ENCODE measurements at regions not wholly inside any gene's neighbourhood (a gene's known extent, or its start where the extent isn't known, plus 50 kb on each side); places are given as distances from the start of the nearest gene placed in this dataset.

- Histone ChIP-seq H3K4me3 (replicated peaks; ENCODE audit: low read depth, low read length) (no peak overlapping the region), H3K36me3 (ENCODE audit: control insufficient read depth, insufficient read depth, low read length) (no peaks in the 10 kb centered on the region), H3K27me3 (replicated peaks; ENCODE audit: control insufficient read depth, insufficient read depth, low read length) (no peaks in the 10 kb centered on the region; the same call in none of the 2 replicates)
- DNase-seq (ENCODE audit: extremely low read depth, insufficient read length) = no peak
- TF ChIP-seq CTCF (IDR thresholded peaks at IDR 0.05; ENCODE audit: insufficient read depth, low read length, poor library complexity, severe bottlenecking) = no peak
Measured at GRCh38 chr1:230495891-230496385, 69.8 kb upstream of the PGBD5 start.

- no peaks in the 10 kb centered on the region; the same call in none of the 2 replicates for H3K27me3 ChIP-seq (replicated peaks; ENCODE audit: control insufficient read depth, insufficient read depth, low read length)
- no peaks in the 10 kb centered on the region for H3K36me3 ChIP-seq (ENCODE audit: control insufficient read depth, insufficient read depth, low read length)
- no peak for TF ChIP-seq CTCF (IDR thresholded peaks at IDR 0.05; ENCODE audit: insufficient read depth, low read length, poor library complexity, severe bottlenecking)
- no peak overlapping the region for H3K4me3 ChIP-seq (replicated peaks; ENCODE audit: low read depth, low read length)
- no peak for DNase-seq (ENCODE audit: extremely low read depth, insufficient read length)
Measured at GRCh38 chr1:230495076-230495475, 68.9 kb upstream of the PGBD5 start.

- H3K36me3 ChIP-seq (ENCODE audit: control insufficient read depth, insufficient read depth, low read length) = no peaks in the 10 kb centered on the region
- no peaks in the 10 kb centered on the region; the same call in none of the 2 replicates for H3K27me3 ChIP-seq (replicated peaks; ENCODE audit: control insufficient read depth, insufficient read depth, low read length)
- TF ChIP-seq CTCF (IDR thresholded peaks at IDR 0.05; ENCODE audit: insufficient read depth, low read length, poor library complexity, severe bottlenecking) = no peak
- no peak overlapping the region for H3K4me3 ChIP-seq (replicated peaks; ENCODE audit: low read depth, low read length)
- no peak for DNase-seq (ENCODE audit: extremely low read depth, insufficient read length)
Measured at GRCh38 chr1:230494514-230494913, 68.4 kb upstream of the PGBD5 start.

GRCh38 chr1:230494026-230494425, 67.9 kb upstream of the PGBD5 start:
- DNase-seq (ENCODE audit: extremely low read depth, insufficient read length) = no peak
- no peaks in the 10 kb centered on the region for H3K36me3 ChIP-seq (ENCODE audit: control insufficient read depth, insufficient read depth, low read length)
- TF ChIP-seq CTCF (IDR thresholded peaks at IDR 0.05; ENCODE audit: insufficient read depth, low read length, poor library complexity, severe bottlenecking) = no peak
- no peaks in the 10 kb centered on the region; the same call in none of the 2 replicates for H3K27me3 ChIP-seq (replicated peaks; ENCODE audit: control insufficient read depth, insufficient read depth, low read length)
- no peak overlapping the region for H3K4me3 ChIP-seq (replicated peaks; ENCODE audit: low read depth, low read length)

GRCh38 chr1:230493264-230493663, 67.1 kb upstream of the PGBD5 start:
- Histone ChIP-seq H3K27me3 (replicated peaks; ENCODE audit: control insufficient read depth, insufficient read depth, low read length) (no peaks in the 10 kb centered on the region; the same call in none of the 2 replicates), H3K4me3 (replicated peaks; ENCODE audit: low read depth, low read length) (no peak overlapping the region), H3K36me3 (ENCODE audit: control insufficient read depth, insufficient read depth, low read length) (no peaks in the 10 kb centered on the region)
- DNase-seq (ENCODE audit: extremely low read depth, insufficient read length) = no peak
- TF ChIP-seq CTCF (IDR thresholded peaks at IDR 0.05; ENCODE audit: insufficient read depth, low read length, poor library complexity, severe bottlenecking) = no peak

GRCh38 chr1:230490436-230490835, 64.3 kb upstream of the PGBD5 start:
- Histone ChIP-seq H3K4me3 (replicated peaks; ENCODE audit: low read depth, low read length) (no peak overlapping the region), H3K27me3 (replicated peaks; ENCODE audit: control insufficient read depth, insufficient read depth, low read length) (no peaks in the 10 kb centered on the region), H3K36me3 (ENCODE audit: control insufficient read depth, insufficient read depth, low read length) (no peaks in the 10 kb centered on the region)
- no peak for DNase-seq (ENCODE audit: extremely low read depth, insufficient read length)
- no peak for TF ChIP-seq CTCF (IDR thresholded peaks at IDR 0.05; ENCODE audit: insufficient read depth, low read length, poor library complexity, severe bottlenecking)
